Keratinocyte (primary cell): ENCODE measurements at regions not wholly inside any gene's neighbourhood (a gene's known extent, or its start where the extent isn't known, plus 50 kb on each side); places are given as distances from the start of the nearest gene placed in this dataset.

Source experiments
- EZH2 ChIP-seq: IDR thresholded peaks from one replicate; pipeline ENCODE4 v1.6.1; 2012; ENCODE audit warnings: inconsistent platforms, mild to moderate bottlenecking, low read length, moderate library complexity
- TF ChIP-seq, protein P1 (sequence below), 3 experiments: IDR thresholded peaks in 1 of 3; conservative IDR thresholded peaks in 1 of 3; optimal IDR thresholded peaks in 1 of 3; 2 replicates in 2 of 3; 3 replicates in 1 of 3; pipeline versions ENCODE3 to v1.5.1; 2011; ENCODE audit warnings: low read length in 3 of 3, mild to moderate bottlenecking in 3 of 3, moderate library complexity in 2 of 3, control low read depth in 1 of 3, inconsistent platforms in 1 of 3; ENCODE audit not compliant: insufficient read depth in 2 of 3; ENCODE audit errors: extremely low read depth in 1 of 3

DNA sequence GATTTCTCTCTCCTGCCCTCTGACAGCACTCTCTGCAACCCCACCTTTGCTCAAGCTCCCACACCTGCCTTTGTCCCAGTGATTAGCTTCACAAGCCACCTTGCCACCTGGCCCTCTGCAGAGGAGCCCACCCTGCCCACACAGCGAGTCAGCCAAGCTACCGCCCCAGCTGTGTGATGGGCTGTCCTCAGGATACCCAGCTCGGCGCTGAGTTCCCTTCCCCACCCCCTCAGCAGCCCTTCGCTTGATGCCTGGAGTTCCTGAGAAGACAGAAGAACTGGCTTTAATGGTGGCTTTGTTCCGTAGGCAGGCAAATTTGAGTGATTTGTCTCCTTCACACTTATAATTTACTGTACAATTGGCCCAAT, 266.4 kb downstream of the CBLN1 start:
- TF ChIP-seq EZH2: no peak
- TF ChIP-seq, protein P1, sequence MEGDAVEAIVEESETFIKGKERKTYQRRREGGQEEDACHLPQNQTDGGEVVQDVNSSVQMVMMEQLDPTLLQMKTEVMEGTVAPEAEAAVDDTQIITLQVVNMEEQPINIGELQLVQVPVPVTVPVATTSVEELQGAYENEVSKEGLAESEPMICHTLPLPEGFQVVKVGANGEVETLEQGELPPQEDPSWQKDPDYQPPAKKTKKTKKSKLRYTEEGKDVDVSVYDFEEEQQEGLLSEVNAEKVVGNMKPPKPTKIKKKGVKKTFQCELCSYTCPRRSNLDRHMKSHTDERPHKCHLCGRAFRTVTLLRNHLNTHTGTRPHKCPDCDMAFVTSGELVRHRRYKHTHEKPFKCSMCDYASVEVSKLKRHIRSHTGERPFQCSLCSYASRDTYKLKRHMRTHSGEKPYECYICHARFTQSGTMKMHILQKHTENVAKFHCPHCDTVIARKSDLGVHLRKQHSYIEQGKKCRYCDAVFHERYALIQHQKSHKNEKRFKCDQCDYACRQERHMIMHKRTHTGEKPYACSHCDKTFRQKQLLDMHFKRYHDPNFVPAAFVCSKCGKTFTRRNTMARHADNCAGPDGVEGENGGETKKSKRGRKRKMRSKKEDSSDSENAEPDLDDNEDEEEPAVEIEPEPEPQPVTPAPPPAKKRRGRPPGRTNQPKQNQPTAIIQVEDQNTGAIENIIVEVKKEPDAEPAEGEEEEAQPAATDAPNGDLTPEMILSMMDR (optimal IDR thresholded peaks at IDR 0.05 in 1 of 3, IDR thresholded peaks at IDR 0.05 in 1 of 3, conservative IDR thresholded peaks at IDR 0.05 in 1 of 3; ENCODE audit: extremely low read depth in 1 of 3, insufficient read depth in 2 of 3, low read length in 3 of 3): no peak
